NCI-H526 (cell line): ENCODE measurements at regions not wholly inside any gene's neighbourhood (a gene's known extent, or its start where the extent isn't known, plus 50 kb on each side); places are given as distances from the start of the nearest gene placed in this dataset.

ENCODE experiments used
- DNase-seq, 2 experiments: peaks; one replicate each; lab custom pipeline; 2025; lab: John Stamatoyannopoulos, UW

DNA sequence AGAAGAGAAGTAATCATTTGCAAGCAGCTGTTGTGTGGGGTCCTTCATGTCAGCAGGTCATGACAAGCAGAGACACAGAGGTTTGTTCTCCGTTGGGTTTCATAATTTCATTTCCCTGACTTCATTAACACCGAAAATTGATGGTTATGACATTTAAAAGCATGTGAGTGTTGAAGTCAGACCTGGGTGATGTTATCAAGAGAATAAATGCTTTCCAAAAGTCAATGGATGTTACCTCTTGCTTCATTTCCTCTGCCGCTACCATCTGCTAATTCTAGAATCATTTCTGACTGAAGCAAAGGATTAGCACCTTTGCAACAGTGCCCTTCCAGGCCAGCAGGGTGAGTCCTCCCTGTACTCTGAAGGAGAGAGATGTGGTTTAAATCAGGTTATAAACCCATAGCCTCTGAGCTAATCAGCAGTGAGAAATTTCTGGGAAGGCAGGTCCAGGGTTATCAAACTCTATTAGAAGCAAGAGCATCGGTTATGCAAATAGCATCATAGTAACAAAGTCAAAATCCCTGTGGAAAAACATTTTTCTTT is 446.2 kb downstream of the PIK3C3 start:
- no peak for DNase-seq

DNA sequence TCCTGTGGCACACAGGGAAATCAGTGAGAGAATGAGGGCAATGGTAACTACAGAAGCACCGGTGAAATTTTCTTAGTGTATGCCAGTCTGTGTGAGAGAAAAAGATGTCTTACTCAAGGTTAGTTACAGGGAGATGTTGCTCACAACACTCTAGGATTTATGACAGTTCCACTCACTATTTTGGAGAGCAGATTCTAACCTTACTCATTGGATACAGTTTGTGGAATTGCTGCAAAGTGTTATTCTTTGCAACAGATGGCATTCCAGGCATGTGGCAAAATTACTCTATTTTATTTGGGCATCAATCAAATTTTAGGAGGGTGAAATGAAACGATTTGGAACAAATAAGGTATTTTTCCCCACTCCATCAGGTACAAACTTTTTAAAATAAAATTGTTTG is 449.1 kb downstream of the PIK3C3 start:
- DNase-seq = no peak

DNA sequence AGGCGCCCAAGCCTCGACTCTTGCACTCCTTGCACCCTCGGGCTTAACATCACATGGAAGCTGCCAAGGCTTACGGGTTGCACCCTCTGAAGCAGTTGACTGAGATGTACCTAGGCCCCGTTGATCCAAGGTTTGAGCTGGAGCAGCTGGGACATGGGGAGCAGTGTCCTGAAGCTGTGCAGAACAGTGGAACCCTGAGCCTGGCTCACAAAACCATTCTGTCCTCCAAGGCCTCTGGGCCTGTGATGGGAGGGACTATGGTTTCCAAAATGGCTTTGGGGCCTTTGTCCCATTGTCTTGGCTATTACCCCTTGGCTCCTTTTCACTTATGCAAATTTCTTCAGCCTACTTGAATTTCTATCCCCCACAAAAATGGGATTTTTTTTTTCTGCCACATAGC is 454.0 kb downstream of the PIK3C3 start:
- DNase-seq = no peak

DNA sequence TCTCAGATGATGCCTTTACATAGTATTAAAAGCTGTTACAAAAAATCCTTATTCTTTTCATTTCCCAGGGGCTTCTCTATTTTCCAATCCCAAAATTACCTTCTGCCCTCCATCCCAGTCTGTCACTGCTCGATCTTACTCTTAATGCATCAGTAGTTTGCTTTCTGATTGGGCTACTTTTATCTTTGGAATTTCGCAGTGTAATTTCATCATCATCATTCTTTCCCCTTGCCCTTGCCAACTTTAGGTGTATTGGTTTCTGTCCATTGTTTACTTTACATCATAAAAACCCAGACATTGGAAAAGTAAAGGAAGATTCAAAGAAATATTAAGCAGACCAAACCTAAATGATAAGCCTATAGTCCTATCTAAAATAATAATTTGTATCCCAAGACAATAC is 457.2 kb downstream of the PIK3C3 start:
- no peak for DNase-seq

DNA sequence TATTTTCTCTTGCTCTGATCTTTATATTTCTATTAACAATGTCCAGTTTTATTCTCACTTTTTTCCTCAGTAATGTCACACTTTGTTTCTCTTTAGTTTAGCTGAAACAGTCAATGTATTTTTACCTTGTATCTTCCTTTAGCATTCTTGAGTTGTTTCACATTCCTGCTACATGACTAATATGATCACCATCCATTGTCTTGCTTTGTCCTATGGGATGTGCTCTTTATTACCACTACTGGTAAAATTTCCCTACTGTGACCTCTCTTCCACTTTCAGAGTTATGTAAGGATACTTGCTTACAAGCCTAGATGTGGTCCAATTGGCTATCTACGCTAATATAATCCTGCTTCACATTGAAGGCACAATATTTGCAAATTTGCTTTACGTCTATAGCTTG is 457.9 kb downstream of the PIK3C3 start:
- no peak for DNase-seq

DNA sequence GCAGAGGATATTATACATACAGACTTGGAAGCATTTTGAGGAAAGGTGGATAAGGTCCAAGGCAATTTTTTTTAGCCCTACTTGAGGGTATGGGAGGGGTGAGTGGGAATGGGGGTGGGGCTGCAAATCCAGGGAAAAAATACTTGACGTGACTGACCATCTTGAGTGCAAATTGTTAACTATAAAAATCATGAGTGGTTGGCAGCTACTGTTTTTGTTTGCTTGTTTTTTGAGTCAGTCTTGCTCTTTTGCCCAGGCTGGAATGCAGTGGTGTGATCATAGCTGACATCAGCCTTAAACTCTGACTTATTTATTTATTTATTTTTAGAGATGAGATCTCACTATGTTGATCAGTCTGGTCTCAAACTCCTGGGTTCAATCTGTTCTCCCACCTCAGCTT is 458.8 kb downstream of the PIK3C3 start:
- DNase-seq = no peak

DNA sequence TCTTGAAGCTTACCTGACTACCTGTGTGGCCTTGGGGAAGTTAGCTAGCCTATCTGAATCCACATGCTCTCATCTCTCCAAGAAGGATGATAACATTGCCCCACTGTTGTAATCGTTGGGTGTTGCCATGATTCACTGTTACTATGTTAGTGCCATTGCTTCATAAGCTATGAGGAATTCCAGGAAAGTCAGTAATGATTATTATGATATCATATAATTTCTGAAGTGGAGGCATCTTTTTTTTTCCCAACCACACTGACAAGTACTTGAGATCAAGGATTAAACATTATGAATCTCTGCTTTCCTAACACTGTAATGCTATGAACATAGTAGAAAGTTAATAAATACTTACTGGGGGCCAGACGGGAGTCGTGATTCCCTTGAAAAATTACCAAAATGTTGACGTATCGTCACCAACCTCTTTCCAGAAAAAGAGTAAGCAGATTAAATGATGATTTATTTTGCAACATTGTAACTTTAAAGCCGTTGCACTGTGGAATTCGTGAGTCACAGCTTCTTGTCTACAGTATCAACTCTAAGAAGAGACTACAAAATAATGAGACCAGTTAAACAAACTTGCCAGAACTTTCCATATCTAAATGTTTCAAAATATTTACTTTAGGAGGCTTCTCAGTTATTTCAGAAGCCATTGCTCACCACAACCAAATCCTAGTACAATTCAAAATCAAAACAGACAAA is 459.9 kb downstream of the PIK3C3 start:
- DNase-seq = no peak

DNA sequence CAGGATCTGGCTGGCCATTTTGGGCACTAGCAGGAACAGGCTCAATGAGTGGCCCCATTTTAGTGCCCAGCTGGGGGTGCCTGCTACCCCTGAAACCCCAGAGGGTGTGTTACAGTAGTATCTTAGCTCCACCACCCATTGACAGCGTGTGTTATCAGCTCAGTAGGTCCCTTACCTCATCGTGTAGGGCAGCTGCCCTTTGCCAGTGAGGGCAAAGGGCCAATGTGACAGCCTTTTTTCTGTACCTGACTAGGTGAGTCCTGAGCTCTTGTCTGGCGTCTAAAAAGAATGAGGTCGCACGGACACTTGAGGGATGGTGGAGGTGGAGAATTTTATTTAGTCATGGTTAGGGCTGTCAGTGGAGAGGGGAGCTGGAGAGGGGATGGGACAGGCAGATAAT is 462.2 kb downstream of the PIK3C3 start:
- DNase-seq = no peak

DNA sequence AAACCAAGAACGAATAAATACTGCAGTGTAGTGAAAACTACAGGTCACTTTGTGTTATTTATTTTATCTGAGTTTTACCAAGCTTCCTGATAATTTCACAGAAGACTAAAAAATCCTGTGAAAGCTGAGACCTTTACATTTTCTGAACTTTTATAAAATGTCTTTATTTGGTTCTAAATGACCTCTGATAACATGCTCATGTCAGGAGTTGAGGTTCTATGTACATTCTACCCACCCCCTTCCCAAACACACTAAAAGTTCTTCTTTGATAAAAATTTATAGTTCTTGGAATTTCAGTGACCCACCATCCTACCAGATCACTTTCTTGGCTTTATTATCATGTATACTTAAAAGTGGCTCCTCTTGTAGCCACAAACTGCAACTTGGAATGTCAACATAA is 463.1 kb downstream of the PIK3C3 start:
- no peak for DNase-seq

DNA sequence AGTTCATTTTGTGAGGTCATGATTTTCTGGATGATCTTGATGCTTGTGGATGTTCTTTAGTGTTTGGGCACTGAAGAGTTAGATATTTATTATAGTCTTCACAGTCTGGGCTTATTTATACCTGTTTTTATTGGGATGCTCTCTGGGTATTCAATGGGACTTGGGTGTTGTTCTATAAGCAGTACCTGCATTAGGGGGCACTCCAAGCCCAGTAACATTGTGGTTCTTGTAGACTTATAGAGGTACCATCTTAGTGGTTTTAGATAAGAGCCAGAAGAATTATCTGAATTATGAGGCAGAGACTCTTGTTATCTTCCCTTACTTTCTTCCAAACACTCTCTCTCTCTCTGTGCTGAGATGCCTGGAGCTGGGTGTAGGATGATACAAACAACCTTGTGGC is 470.0 kb downstream of the PIK3C3 start:
- no peak for DNase-seq

DNA sequence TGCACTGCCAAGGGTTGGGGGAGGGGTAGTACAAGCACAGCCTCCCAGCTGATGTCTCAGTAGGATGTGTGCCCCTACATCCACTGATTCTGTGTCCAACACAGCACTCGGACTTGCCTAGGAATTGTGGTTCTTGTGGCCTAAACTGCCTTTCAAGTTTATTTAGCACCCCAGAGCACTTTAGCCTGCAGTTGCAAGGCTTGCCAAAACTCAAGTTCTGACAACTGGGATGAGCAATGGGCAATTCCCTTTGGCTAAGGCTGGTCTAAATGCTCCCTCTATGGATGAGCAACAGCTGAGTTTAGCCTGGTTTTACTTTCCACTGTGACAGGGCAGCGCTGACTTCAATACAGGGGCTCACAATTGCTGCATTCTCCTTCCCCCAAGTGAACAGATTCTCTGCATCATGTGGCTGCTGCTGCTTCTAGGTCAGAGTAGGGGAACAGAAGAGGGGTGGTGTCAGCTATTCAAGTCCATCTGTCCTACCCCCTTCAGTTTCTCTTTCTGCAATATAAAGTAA is 471.5 kb downstream of the PIK3C3 start:
- DNase-seq = no peak

DNA sequence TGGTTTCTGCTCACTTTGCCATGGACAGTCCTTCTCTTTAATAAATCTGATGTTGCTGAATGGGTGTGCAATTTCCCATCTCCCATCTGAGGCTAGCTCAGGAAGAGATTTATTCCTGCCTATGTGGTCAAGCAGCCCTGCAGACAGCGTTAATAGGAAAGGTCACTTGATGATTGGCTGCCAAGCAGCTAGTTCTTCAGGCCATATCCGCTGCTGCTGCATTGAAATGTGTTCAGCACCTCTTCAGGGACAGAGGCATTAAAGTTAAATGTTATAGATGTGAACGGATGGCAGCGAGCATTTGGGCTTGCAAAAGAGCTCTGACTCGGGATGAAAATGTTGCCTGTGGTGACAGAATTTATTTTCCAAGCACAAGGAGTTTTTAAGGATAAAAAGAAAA is 474.2 kb downstream of the PIK3C3 start:
- DNase-seq = no peak

DNA sequence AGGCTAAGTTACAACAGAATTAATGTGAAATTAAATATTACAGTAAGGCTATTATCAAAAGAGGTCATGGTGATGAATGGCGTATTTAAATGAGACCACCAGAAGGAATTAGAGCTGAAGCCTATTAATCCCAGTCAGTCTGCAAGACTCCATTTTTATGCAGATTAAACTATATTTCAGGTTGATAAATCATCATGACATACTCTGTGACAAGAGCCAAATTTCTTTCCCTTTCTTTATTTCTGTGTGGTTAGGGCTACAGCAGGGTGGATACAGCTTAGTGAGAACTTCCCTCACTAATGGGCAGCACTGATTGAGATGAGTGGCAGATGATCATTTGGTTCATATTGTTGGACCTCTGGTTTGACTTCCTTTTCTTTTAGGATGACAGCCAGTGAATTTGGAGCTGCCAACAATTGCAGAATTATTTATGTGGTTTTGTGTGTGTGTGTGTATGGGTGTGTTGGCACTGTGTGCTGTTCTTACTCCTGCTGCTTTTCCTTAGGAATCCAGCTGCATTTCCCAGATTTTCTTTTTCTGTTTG is 481.3 kb downstream of the PIK3C3 start:
- DNase-seq = no peak

DNA sequence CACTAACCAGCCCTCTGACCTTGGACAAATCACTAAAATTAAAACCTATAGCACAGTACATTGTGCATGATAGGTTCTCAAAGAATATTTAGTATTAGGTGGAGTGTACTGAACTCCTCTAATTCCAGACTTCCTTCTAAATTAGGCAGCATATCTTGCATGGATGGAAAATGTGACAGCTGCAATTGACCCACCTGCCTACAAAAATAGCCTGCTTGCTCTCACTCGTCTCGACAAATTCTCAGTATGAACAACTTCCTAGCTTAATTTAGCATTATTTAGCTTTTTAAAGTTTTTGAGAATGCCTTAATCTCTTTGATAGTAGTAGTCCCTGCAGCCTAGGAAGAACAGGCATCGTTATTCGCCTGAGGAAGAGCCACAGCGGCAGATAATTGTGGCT is 482.0 kb downstream of the PIK3C3 start:
- DNase-seq = no peak

DNA sequence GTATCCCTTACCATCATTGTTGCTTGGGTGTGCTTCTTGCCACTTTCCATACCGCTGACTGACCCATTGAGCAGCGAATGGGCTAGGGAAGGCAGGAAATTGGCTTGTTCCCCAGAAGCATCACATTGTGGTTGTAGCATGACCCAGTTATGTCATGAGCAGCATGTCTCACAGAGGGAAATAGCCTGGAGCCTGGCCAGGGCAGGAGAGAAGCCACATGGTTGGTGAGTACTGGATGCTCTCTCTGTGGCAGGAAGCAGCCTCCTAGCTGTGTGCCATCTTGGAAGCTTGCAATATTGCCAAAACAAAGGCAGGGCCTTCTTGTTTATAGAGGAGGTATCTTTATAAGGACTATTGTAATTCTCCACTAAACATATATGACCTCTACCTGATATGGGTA is 482.6 kb downstream of the PIK3C3 start:
- no peak for DNase-seq

DNA sequence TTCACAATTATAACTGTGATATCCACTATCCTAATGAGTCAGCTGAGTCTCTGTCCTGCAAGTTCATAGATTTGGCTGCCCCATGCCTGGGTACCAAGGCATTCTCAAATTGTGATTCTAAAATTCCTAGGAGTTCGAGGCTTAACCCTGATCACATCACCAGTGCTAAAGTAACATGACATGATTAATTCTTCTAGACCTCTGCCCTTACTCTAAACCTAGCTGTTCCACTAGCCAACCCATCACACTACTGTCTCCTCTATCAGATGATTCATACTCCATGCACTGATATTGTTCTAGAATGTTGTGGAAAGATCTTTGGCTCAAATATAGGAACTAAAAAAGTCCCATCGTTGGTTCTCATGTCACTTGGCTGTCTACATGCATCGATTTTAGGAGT is 487.6 kb downstream of the PIK3C3 start:
- no peak for DNase-seq

DNA sequence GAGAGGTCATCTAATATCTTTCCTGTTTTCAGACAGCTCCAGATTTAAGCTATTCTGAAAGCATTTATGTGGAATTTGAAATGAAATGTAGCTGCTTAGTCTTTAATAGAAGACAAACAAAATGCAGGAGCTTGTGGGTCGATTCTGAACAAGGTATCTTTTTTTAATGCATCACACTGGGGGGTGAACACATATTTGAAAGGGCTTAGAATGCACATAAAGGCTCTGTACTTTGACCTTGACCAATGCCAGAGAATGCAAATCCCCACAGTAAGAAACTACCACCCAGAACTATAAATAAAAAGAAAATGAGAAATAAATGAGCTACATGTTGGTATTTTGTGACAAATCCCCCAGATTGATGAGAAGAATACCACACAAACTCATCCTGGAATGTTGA is 489.3 kb downstream of the PIK3C3 start:
- no peak for DNase-seq

DNA sequence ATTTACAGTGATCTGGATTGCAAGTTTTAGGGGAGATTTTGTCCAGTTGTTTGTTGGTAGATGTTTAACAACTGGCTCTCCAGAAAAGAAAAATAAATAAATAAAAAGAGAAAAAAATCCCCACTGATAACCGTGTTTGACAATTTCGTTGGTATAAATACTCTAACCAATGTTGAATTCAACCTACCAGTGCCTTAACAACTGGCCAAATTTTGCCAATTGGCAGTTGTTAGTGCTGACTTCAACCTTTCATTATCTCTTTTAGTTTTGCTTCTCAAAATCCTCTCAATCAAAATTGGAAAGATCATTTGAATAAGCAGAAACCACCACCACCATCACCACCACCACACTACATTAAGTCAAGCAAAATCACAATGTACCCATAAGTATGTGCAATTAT is 490.3 kb downstream of the PIK3C3 start:
- DNase-seq = no peak

DNA sequence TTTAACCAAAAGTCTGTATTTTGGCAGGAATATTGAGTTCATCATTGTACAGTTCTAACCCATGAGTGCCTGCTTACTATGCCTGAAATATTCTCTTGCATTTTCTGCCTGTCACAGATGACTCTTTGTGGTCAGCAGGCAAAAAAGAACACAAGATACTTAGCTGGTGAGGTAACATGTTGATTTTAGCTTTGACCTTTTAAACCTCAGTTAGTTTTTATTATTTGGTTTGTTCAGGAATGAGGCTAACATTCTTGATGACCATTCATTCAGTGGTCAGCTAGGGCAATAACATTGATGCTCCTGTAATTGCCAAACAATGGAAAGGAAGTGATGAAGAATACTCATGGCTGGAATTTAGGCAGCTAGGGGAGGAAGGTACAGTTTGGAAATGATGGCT is 491.2 kb downstream of the PIK3C3 start:
- no peak for DNase-seq

DNA sequence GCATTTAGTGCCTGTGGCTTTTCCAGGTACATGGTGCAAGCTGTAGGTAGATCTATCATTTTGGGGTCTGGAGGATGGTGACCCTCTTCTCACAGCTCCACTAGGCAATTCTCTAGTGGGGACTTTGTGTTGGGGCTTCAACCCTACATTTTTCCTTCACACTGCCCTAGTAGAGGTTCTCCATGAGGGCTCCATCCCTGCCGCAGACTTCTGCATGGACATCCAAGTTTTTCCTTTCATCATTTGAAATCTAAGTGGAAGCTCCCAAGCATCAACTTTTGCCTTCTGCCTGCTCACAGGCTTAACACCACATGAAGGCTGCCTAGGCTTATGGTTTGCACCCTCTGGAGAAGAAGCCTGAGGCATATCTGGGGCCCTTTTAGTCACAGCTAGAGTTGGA is 492.7 kb downstream of the PIK3C3 start:
- DNase-seq = no peak

DNA sequence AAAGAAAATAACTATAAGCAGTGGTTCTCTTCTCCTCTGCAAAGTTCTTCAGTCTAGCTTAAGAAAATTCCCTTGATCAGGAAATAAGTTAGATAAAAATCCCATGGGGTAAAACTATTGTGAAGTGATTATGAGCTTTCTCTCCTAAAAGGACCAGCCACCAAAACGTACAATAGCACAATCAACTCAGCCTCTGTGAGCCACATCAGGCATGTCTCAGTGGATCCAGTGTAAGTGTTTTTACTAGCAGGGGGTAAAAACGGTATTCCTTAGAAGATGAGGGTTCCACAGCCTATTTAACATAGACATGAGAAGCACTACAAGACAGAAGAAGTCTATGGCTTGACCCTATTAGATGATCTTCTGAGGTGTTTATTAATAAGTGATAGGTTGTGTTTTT is 503.2 kb downstream of the PIK3C3 start:
- no peak for DNase-seq

DNA sequence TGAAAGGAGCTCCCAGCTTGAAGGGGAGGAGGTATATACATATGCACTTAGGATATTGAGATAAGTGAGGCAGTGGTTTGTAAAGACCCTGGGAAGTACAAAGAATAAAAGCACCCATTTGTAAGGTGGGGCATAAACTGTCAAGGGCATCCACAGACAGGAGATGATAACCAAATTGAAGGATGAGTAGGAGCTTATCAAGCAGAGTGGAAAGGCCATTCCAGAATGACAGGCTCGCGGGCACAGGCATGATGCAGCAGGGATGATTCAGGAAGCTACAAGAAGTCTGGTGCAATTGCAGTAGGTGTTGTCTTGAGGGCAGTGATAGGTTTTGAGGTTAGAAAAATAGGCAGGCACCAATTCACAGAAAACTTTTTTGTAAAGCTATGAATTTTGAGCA is 504.8 kb downstream of the PIK3C3 start:
- DNase-seq = no peak

DNA sequence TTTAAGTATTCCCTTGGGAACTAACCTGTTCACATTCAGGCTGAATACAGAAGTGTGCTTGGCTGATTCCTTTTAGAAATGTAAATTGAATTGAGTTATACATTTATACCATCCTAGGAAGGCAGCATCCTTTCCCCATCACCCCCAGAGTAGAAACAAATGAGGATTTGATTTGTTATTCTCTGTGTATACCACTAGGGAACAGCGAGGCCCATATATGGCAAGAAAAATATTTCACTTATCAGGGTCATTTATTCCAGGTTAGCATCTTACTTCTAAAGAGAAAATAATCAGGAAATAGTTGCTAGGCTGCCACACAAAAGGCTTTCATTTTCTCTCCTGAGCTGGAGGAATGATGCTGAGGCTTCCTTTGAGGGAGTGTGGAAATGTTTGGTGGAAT is 516.9 kb downstream of the PIK3C3 start:
- DNase-seq = no peak

DNA sequence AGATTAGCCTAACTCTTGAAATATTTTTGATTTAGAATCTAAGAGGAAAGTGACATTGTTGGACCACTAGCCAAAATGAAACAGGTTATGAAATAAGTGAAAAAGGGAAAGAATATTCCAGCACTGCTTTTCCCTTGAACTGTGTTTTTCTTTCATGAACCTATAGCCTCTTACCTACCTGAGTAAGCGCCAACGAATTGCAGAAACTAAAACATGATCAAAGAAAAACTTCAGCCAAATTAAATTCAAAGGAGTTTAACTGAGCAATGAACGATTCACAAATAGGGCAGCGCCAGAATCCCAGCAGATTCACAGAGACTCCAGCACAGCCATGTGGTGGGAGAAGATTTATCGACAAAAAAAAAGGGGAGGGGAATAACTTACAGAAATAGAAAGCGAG is 518.6 kb downstream of the PIK3C3 start:
- DNase-seq = no peak
